ENCODE measurements at regions not wholly inside any gene's neighbourhood (a gene's known extent, or its start where the extent isn't known, plus 50 kb on each side); places are given as distances from the start of the nearest gene placed in this dataset.

GRCh38 chr2:71832388-71832787 lies 315.3 kb downstream of the CYP26B1 start:
- no peak for TF ChIP-seq CTCF (IDR thresholded peaks at IDR 0.05; ENCODE audit: unreplicated experiment)
- no peak overlapping the region for H3K4me3 Mint-ChIP-seq (ENCODE audit: low read depth, unreplicated experiment)
- no peaks in the 10 kb centered on the region for H3K9me3 Mint-ChIP-seq (ENCODE audit: low read depth, unreplicated experiment)
- intact Hi-C loops (cut with micrococcal nuclease; ENCODE audit: unreplicated experiment) = no loop called here
- DNase-seq = no peak
- H3K27me3 Mint-ChIP-seq (ENCODE audit: unreplicated experiment) = peaks cover 13% of the 10 kb centered on the region
- no peaks in the 10 kb centered on the region for H3K4me1 Mint-ChIP-seq (ENCODE audit: low read depth, unreplicated experiment)
- no TSS peak for BruUV-seq (replicated peaks)
- H3K36me3 Mint-ChIP-seq (ENCODE audit: insufficient read depth, unreplicated experiment) = no peaks in the 10 kb centered on the region
- CTCF ChIA-PET = interaction anchor here (1.6 kb wide), 1 partner anchor 20 kb away, joined by 3 read pairs; no protein-coding TSS in a partner anchor
- H3K27ac Mint-ChIP-seq (ENCODE audit: unreplicated experiment) = no peak overlapping the region

- no peak for TF ChIP-seq CTCF (IDR thresholded peaks at IDR 0.05; ENCODE audit: unreplicated experiment)
- H3K9me3 Mint-ChIP-seq (ENCODE audit: low read depth, unreplicated experiment) = no peaks in the 10 kb centered on the region
- H3K36me3 Mint-ChIP-seq (ENCODE audit: insufficient read depth, unreplicated experiment) = no peaks in the 10 kb centered on the region
- no peak for DNase-seq
- intact Hi-C loops (cut with micrococcal nuclease; ENCODE audit: unreplicated experiment) = no loop called here
- H3K27me3 Mint-ChIP-seq (ENCODE audit: unreplicated experiment) = peaks cover 14% of the 10 kb centered on the region
- H3K27ac Mint-ChIP-seq (ENCODE audit: unreplicated experiment) = no peak overlapping the region
- no peak overlapping the region for H3K4me3 Mint-ChIP-seq (ENCODE audit: low read depth, unreplicated experiment)
- no peaks in the 10 kb centered on the region for H3K4me1 Mint-ChIP-seq (ENCODE audit: low read depth, unreplicated experiment)
- CTCF ChIA-PET = interaction anchor here (0.5 to 1.6 kb wide), 2 partner anchors 8 to 21 kb away, joined by 3 read pairs; no protein-coding TSS in a partner anchor
- BruUV-seq (replicated peaks) = no TSS peak
These were observed 316.5 kb downstream of the CYP26B1 start for GRCh38 chr2:71831193-71831577.

GRCh38 chr2:71830497-71831192 lies 317.0 kb downstream of the CYP26B1 start:
- no peaks in the 10 kb centered on the region for H3K9me3 Mint-ChIP-seq (ENCODE audit: low read depth, unreplicated experiment)
- no peak for DNase-seq
- no peak overlapping the region for H3K4me3 Mint-ChIP-seq (ENCODE audit: low read depth, unreplicated experiment)
- intact Hi-C loops (cut with micrococcal nuclease; ENCODE audit: unreplicated experiment) = no loop called here
- no peak for TF ChIP-seq CTCF (IDR thresholded peaks at IDR 0.05; ENCODE audit: unreplicated experiment)
- BruUV-seq (replicated peaks) = no TSS peak
- no peaks in the 10 kb centered on the region for H3K4me1 Mint-ChIP-seq (ENCODE audit: low read depth, unreplicated experiment)
- H3K27me3 Mint-ChIP-seq (ENCODE audit: unreplicated experiment) = peaks cover 15% of the 10 kb centered on the region
- CTCF ChIA-PET = no interaction called here
- no peaks in the 10 kb centered on the region for H3K36me3 Mint-ChIP-seq (ENCODE audit: insufficient read depth, unreplicated experiment)
- no peak overlapping the region for H3K27ac Mint-ChIP-seq (ENCODE audit: unreplicated experiment)

- Mint-ChIP-seq H3K9me3 (ENCODE audit: low read depth, unreplicated experiment) (no peaks in the 10 kb centered on the region), H3K4me1 (ENCODE audit: low read depth, unreplicated experiment) (no peaks in the 10 kb centered on the region), H3K4me3 (ENCODE audit: low read depth, unreplicated experiment) (no peak overlapping the region), H3K27me3 (ENCODE audit: unreplicated experiment) (peaks cover 32% of the 10 kb centered on the region), H3K36me3 (ENCODE audit: insufficient read depth, unreplicated experiment) (no peaks in the 10 kb centered on the region), H3K27ac (ENCODE audit: unreplicated experiment) (no peak overlapping the region)
- DNase-seq = no peak
- intact Hi-C loops (cut with micrococcal nuclease; ENCODE audit: unreplicated experiment) = no loop called here
- no TSS peak for BruUV-seq (replicated peaks)
- TF ChIP-seq CTCF (IDR thresholded peaks at IDR 0.05; ENCODE audit: unreplicated experiment) = no peak
- CTCF ChIA-PET = interaction anchor here (0.6 kb wide), 1 partner anchor 75 kb away, joined by 3 read pairs; no protein-coding TSS in a partner anchor
These were observed 318.7 kb downstream of the CYP26B1 start for GRCh38 chr2:71829008-71829407.

All from Calu3 (cell line).